Dermis microvascular lymphatic vessel endothelial cell (primary cell): ENCODE measurements at regions not wholly inside any gene's neighbourhood (a gene's known extent, or its start where the extent isn't known, plus 50 kb on each side); places are given as distances from the start of the nearest gene placed in this dataset.

Source experiments
- DNase-seq, 2 donors: peaks; one replicate each; pipeline versions ENCODE4 v3.0.0 to v3.0.0-alpha.2; 2010; ENCODE audit warnings: low read depth in 2 of 2

- DNase-seq, result no peak
Measured at GRCh38 chrX:8232406-8232805, 61.3 kb upstream of the VCX2 start.

DNA sequence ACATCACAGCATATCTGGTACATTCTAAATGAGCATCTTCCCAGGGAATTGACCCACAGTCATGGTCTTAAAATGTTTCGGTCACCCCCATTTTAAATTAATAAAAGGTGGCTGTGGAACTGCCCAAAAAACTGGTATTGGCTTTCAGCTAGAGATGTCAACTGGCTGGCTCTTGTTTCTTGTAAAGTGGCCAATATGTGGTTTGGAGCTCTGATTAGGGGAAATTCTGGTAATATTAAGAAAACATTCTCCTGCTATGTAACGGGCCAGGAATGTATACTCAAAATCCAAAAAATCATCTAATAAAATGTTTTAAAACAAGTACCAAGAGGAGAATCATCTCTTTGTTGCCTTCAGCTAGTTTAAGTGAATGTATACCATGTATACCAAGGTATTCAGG lies 62.0 kb upstream of the VCX2 start:
- DNase-seq, result no peak

DNA sequence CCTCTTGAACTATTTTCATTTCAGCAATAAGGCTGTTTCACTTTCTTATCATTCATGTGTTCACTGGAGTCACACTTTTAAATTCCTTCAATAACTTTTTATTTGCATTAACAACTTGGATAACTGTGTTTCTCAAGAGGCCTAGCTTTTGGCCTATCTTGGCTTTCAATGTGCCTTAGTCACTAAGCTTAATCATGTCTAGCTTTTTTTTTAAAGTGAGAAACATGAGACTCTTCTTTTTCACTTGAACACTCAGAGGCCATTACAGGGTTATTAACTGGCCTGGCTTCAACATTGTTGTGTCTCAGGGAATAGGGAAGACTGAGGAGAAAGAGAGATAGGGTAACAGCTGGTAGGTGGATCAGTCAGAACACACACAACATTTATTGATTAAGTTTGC lies 64.0 kb upstream of the VCX2 start:
- no peak for DNase-seq

GRCh38 chrX:8237718-8238117 lies 66.7 kb upstream of the VCX2 start:
- DNase-seq, result no peak

DNA sequence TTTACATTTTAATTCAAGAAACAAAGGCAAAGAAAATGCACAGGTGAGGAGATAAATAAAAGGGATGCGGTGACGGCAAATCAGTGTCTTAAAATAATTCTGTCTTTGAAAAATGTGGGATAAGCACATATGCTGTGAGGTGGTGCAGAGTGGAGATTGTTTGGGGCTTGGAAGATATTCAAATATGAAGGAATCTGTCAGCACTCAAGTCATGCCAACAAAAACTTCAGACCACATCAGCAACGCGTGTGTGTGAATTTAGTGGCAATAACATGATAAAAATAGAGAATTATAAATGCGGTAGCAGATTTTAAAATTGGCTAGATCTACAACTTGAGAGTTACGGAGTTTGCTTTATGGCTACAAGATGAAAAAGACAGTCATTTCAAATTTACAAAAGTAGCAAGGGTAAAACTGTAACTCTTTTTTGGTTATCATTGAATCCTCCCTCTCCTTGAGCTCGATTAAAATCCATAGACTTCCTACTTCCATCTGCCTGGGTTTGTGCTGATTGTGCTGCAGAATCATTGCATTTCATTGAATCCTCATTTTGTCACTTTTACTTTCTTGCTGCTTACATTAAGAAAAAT lies 71.5 kb upstream of the VCX2 start:
- no peak for DNase-seq

- DNase-seq, result no peak
Measured at GRCh38 chrX:8244301-8244700, 73.2 kb upstream of the VCX2 start.

DNA sequence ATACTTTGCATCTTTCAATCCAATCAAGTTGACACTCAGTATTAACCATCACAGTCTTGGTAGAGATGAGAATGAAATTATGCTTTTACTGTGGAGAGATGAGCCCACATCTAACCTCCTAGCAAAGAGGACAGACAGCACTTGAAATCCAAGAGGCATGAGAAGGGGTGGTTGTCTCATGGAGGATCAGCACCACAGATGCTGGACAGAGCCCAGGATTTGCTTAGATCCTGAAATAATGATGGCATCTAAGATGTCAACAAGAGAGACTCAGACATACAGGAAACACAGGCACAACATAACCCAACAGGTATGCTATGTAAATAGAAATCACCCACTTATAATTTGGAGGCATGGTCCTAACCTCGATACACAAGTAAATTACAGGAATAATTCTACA lies 74.3 kb upstream of the VCX2 start:
- DNase-seq, result no peak

- no peak for DNase-seq
Measured at GRCh38 chrX:8253096-8253495, 82.0 kb upstream of the VCX2 start.

- DNase-seq, result no peak
Measured at GRCh38 chrX:8254401-8254800, 83.3 kb upstream of the VCX2 start.

GRCh38 chrX:8272821-8273220 lies 101.8 kb upstream of the VCX2 start:
- DNase-seq, result no peak

- DNase-seq, result peak in 1 of 2 donors; percentile 33
Measured at GRCh38 chrX:8273451-8273895, 102.4 kb upstream of the VCX2 start.

DNA sequence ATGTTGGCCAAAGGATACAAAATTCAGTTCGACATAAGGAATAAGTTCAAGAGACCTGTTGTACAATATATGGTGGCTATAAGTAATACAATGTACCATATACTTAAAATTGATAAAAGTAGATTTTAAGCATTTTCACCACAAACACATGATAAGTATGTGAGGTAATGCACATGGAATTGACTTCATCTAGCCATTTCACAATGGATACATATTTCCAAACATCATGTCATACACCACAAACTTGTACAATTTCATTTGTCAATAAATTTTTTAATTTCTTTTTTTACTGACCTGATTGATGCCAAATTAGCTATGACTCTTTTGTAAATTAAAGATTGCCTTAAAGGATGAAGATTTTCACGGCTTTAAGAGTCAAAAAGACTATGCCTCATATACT lies 103.1 kb upstream of the VCX2 start:
- DNase-seq, result no peak

- DNase-seq, result no peak
Measured at GRCh38 chrX:8278557-8278956, 107.5 kb upstream of the VCX2 start.

DNA sequence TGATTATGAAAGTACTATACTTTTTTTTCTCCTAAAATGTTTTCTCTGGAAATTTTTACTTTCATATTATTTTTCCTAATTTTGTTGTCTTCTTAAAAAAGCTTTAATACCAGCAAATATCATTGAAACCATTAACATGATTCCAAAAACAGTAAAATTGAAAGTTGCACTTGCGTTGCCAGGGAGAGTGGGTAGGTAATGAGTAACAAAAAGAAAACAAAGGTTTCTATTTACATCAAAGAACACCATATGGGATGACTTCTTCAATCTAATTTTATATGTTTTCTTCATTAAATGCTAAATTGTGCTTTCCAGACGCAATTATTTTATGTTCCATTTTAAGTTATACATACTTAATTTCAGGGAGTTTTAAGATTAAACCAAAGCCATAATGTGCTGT lies 108.3 kb upstream of the VCX2 start:
- no peak for DNase-seq

GRCh38 chrX:8284131-8284530 lies 113.1 kb upstream of the VCX2 start:
- peak in 1 of 2 donors; percentile 11 for DNase-seq

DNA sequence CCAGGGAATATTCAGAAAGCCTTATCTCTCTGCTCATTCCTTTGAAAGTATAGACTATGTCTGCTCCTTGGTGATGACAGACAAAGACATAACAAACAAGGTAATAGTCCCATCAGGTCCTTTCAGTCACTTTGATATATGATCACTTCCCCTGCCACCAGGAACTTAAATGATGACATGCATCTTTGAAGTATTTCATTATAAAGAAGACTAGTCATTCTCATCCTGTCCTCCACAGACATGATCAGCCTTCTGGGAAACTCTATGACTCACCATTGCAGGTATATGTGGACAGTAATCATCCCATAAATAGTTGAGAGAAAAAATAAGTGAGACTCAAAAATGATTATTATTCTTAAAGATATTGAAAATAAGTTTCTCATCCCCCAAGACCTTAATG lies 117.5 kb upstream of the VCX2 start:
- DNase-seq, result no peak

- no peak for DNase-seq
Measured at GRCh38 chrX:8289523-8289922, 118.5 kb upstream of the VCX2 start.

DNA sequence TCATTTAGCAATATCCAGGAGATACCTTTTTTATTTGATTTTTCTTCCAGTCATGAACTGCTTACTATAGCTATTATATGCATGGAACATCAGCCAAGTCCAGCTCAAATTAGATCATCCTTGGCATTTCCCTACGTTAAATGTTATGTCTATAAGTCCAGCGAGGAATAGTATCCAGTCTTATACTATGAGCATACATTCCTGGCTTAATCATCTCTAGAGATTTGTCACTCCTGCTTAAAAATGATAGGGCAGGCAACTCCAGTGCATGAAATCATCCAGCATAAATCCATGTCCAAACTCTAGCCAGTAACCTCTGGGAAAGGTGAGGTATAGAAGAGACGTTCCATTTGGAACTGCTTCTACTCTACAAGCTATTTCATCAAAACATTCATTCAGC lies 126.7 kb upstream of the VCX2 start:
- no peak for DNase-seq

DNA sequence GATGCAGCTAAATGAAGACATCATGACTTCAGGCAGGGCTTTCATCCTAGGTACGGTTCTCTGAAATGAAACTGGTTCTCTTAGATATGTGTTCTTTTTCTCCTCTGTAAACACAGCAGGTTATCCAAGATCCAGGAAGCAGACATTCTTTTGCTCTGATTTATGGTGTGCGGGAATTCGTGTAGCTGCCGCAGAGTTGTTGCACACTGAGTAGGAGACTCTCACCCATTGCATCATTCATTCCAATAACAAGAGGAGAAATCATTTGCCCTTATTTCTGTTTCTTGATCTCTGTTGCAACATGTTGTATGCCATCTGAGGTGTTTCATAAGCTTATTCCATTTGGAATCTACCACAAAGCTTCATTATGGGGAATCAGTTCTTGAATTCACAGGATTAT lies 133.6 kb upstream of the VCX2 start:
- no peak for DNase-seq

GRCh38 chrX:8305350-8305749 lies 134.3 kb upstream of the VCX2 start:
- DNase-seq, result no peak

- no peak for DNase-seq
Measured at GRCh38 chrX:8306291-8306925, 135.3 kb upstream of the VCX2 start.

DNA sequence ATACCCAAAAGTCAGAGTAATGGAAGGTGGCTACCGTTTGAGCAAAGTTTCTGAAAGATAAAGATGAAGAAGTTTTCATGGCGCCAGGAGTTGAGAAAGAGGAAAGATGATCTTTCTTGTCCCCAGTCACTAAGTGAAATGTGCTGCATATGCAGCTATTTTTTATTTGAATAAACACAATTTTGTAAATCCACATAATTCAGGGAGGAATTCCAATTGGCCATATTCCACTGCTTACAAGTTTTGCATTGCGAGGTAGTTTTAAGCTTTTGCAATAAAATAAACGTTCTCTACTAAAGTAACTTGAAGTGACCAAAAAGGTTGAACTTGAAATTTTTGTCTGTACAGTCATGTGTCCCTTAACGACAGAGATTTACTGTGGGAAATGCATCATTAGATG lies 139.3 kb upstream of the VCX2 start:
- DNase-seq, result no peak

GRCh38 chrX:8313844-8314243 lies 142.8 kb upstream of the VCX2 start:
- no peak for DNase-seq

GRCh38 chrX:8314881-8315280 lies 143.8 kb upstream of the VCX2 start:
- no peak for DNase-seq
